Choroid plexus epithelial cell (primary cell): ENCODE measurements at regions not wholly inside any gene's neighbourhood (a gene's known extent, or its start where the extent isn't known, plus 50 kb on each side); places are given as distances from the start of the nearest gene placed in this dataset.
A peak's percentile ranks its signal among the peaks of the same experiment; 100 is the strongest.
"Not testable (repeated sequence)": the region's sequence is repeated elsewhere in the genome, so short reads cannot be mapped to it uniquely, and the experiment has no call there.

Source experiments
- DNase-seq: peaks from one replicate; pipeline ENCODE4 v3.0.0-alpha.2; 2010; ENCODE audit warnings: low read depth
- H3K4me3 ChIP-seq: 2 replicates; pipeline ENCODE4 v1.5.1; 2011; ENCODE audit warnings: low read depth, mild to moderate bottlenecking, control low read depth, low read length, moderate library complexity
- CTCF ChIP-seq: conservative IDR thresholded peaks from 2 replicates; pipeline ENCODE4 v1.5.1; 2011; ENCODE audit warnings: low read depth, mild to moderate bottlenecking, control low read depth, inconsistent platforms, low read length, moderate library complexity

- DNase-seq: no peak
- H3K4me3 ChIP-seq: no peak overlapping the region
- no peak for TF ChIP-seq CTCF
Measured at GRCh38 chr2:20499387-20499786, 52.5 kb downstream of the RHOB start.

GRCh38 chr2:20501974-20502373, 55.1 kb downstream of the RHOB start:
- no peak overlapping the region for H3K4me3 ChIP-seq
- peak; percentile 99 for DNase-seq
- TF ChIP-seq CTCF: no peak

- not testable (repeated sequence) for H3K4me3 ChIP-seq, DNase-seq
Measured at GRCh38 chr2:20502496-20502895, 55.6 kb downstream of the RHOB start.

GRCh38 chr2:20504174-20504573, 57.3 kb downstream of the RHOB start:
- no peak for DNase-seq
- no peak for TF ChIP-seq CTCF
- H3K4me3 ChIP-seq: no peak overlapping the region

- DNase-seq: peak; percentile 79
- H3K4me3 ChIP-seq: no peak overlapping the region
- TF ChIP-seq CTCF: peak; percentile 63
Measured at GRCh38 chr2:20506201-20506685, 59.4 kb downstream of the RHOB start.

- no peak overlapping the region for H3K4me3 ChIP-seq
- DNase-seq: peak; percentile 41
- no peak for TF ChIP-seq CTCF
Measured at GRCh38 chr2:20507166-20507692, 60.4 kb downstream of the RHOB start.

GRCh38 chr2:20507711-20508110, 60.8 kb downstream of the RHOB start:
- H3K4me3 ChIP-seq: no peak overlapping the region
- no peak for DNase-seq
- TF ChIP-seq CTCF: no peak
